ENCODE measurements at regions not wholly inside any gene's neighbourhood (a gene's known extent, or its start where the extent isn't known, plus 50 kb on each side); places are given as distances from the start of the nearest gene placed in this dataset.

DNA sequence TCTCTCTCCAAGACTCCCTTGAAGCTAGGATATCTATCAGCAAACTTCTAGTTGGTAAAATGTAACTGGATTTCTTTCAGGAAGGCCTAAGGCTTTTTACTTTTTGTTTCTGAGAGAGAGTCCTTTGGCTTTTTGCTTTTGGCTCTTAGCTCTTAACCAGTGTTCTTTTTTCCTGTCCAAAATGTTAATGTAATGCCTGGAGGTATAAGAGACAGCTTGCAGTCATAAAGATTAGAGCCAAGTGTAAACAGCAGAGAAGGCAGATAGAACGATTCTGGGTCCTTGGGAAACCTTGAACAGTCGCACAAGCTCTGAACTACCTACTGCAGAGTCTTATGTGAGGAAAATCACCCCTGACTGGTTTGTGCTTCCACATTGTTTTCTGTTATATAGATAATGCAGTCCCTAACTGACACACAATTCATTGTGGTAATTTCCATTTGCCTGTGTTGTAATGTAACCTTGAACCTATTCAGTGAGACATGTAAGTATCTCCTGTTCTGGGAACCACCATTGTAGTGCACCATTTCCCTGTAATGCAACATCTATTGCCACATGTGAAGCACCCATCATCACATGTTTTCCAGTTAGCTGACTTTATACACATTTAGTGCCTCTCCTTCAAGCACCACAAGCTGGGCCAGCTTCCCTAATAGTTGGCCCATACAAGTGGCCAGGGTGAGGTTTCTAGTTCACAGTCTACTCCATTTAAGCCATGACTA lies 1311.9 kb downstream of the ROBO1 start:
- Mint-ChIP-seq H3K36me3 (ENCODE audit: low read depth) (no peaks in the 10 kb centered on the region), H3K27ac (ENCODE audit: unreplicated experiment) (no peak overlapping the region), H3K9me3 (ENCODE audit: low read depth) (peaks cover 5% of the 10 kb centered on the region), H3K4me1 (ENCODE audit: low read depth) (no peaks in the 10 kb centered on the region), H3K4me3 (ENCODE audit: unreplicated experiment) (no peak overlapping the region), H3K27me3 (ENCODE audit: low read depth) (no peaks in the 10 kb centered on the region)
- DNase-seq (ENCODE audit: low spot score) = no peak
- TF ChIP-seq, protein P1, sequence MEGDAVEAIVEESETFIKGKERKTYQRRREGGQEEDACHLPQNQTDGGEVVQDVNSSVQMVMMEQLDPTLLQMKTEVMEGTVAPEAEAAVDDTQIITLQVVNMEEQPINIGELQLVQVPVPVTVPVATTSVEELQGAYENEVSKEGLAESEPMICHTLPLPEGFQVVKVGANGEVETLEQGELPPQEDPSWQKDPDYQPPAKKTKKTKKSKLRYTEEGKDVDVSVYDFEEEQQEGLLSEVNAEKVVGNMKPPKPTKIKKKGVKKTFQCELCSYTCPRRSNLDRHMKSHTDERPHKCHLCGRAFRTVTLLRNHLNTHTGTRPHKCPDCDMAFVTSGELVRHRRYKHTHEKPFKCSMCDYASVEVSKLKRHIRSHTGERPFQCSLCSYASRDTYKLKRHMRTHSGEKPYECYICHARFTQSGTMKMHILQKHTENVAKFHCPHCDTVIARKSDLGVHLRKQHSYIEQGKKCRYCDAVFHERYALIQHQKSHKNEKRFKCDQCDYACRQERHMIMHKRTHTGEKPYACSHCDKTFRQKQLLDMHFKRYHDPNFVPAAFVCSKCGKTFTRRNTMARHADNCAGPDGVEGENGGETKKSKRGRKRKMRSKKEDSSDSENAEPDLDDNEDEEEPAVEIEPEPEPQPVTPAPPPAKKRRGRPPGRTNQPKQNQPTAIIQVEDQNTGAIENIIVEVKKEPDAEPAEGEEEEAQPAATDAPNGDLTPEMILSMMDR (IDR thresholded peaks at IDR 0.05) = no peak

DNA sequence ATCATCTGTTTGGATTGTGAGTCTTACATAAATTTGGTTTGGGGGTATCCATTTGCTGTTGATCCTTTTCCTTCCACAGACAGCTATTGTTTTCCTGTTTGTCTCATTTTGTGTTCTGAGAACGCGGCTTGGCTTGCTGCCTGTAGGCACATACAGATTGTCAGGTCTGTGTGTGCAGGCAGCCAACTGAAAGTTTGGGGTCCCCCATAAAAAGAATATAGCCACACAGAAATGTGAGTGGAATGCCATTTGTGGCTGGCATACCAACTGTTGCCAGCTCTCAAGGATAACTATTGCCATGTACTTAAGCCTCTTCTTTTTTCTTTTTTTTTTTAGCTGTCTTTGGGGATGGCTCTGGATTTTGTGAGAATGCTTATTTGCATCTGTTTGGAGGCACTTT lies 1308.0 kb downstream of the ROBO1 start:
- Mint-ChIP-seq H3K27ac (ENCODE audit: unreplicated experiment) (no peak overlapping the region), H3K36me3 (ENCODE audit: low read depth) (peaks cover 3% of the 10 kb centered on the region), H3K4me1 (ENCODE audit: low read depth) (no peaks in the 10 kb centered on the region), H3K9me3 (ENCODE audit: low read depth) (no peaks in the 10 kb centered on the region), H3K4me3 (ENCODE audit: unreplicated experiment) (no peak overlapping the region), H3K27me3 (ENCODE audit: low read depth) (no peaks in the 10 kb centered on the region)
- TF ChIP-seq, protein P1 (IDR thresholded peaks at IDR 0.05) = no peak
- DNase-seq (ENCODE audit: low spot score) = no peak

DNA sequence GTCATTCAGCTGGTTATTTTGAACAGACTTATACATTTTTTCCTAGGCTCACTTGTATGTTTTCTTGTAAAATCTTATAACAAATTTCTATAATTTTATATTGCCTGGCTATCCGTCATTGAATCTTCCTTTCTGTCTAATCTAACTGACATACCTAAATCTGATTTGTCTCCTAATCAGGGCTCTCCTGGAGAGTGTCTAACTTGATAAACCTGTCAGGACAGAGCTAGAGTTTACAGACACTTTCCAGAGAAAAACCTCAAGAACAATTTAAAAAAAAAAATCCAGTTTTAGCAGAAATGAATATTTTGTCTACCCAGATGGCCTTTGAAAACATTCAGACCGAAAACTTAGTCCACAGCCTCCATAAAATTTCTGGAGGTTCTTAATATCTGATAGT lies 1305.8 kb downstream of the ROBO1 start:
- TF ChIP-seq, protein P1 (IDR thresholded peaks at IDR 0.05) = no peak
- Mint-ChIP-seq H3K4me1 (ENCODE audit: low read depth) (no peaks in the 10 kb centered on the region), H3K4me3 (ENCODE audit: unreplicated experiment) (no peak overlapping the region)

DNA sequence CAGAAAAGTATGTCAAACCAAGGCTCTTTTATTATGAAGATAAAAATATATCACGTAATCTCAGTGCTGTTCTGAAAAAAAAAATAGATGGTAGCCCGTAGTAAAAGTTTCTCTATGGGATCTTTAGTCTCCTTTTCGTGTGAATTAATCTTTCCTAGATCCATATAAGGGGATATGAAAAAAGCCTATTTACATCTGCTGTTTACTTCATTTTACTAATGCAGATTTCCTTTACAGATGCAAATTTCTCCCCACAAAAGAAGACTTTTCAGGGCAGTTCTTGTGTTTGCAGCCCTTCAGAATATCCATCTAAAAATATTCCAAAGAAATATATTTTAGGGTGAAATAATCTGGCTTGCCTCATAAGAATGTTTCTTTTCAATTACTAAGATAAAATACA lies 1291.7 kb downstream of the ROBO1 start:
- DNase-seq (ENCODE audit: low spot score) = no peak
- Mint-ChIP-seq H3K27ac (ENCODE audit: unreplicated experiment) (no peak overlapping the region), H3K4me1 (ENCODE audit: low read depth) (no peaks in the 10 kb centered on the region), H3K36me3 (ENCODE audit: low read depth) (no peaks in the 10 kb centered on the region), H3K27me3 (ENCODE audit: low read depth) (peaks cover 3% of the 10 kb centered on the region), H3K4me3 (ENCODE audit: unreplicated experiment) (no peak overlapping the region), H3K9me3 (ENCODE audit: low read depth) (peaks cover 27% of the 10 kb centered on the region)
- TF ChIP-seq, protein P1 (IDR thresholded peaks at IDR 0.05) = no peak

More for the DNA sequence above, 1305.8 kb downstream of the ROBO1 start:
- Mint-ChIP-seq H3K36me3 (ENCODE audit: low read depth) (peaks cover 8% of the 10 kb centered on the region), H3K27me3 (ENCODE audit: low read depth) (no peaks in the 10 kb centered on the region), H3K27ac (ENCODE audit: unreplicated experiment) (no peak overlapping the region), H3K9me3 (ENCODE audit: low read depth) (peaks cover 13% of the 10 kb centered on the region)
- no peak for DNase-seq (ENCODE audit: low spot score)

DNA sequence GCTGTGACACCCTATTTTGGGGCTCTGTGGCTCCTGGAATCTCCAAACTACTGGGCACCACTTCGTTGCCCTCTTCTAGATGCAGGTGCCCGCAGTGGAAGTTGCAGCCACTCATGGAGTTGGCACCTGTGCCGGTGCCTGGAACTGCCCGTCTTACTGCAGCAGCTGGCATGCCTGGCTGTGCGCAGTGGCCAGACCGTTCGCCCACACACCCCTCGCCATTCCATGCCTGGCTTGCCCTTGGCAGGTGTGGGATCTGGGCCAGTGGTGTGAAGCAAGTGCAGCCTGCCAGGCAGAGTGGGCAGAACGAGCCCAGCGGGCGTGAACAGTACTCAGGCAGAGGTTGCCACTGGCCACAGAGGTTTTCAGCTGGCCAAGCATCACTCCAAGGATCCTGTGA lies 1286.7 kb downstream of the ROBO1 start:
- Mint-ChIP-seq H3K9me3 (ENCODE audit: low read depth) (peaks cover 5% of the 10 kb centered on the region), H3K4me3 (ENCODE audit: unreplicated experiment) (no peak overlapping the region)
- TF ChIP-seq, protein P1 (IDR thresholded peaks at IDR 0.05) = no peak

More for the DNA sequence above, 1286.7 kb downstream of the ROBO1 start:
- Mint-ChIP-seq H3K4me1 (ENCODE audit: low read depth) (no peaks in the 10 kb centered on the region), H3K36me3 (ENCODE audit: low read depth) (no peaks in the 10 kb centered on the region), H3K27me3 (ENCODE audit: low read depth) (peaks cover 8% of the 10 kb centered on the region), H3K27ac (ENCODE audit: unreplicated experiment) (no peak overlapping the region)
- DNase-seq (ENCODE audit: low spot score) = no peak
